ENCODE measurements at regions not wholly inside any gene's neighbourhood (a gene's known extent, or its start where the extent isn't known, plus 50 kb on each side); places are given as distances from the start of the nearest gene placed in this dataset.

GRCh38 chr1:170277985-170278384, 132.2 kb downstream of the NTMT2 start:
- 82% methylated on average over 2 of the region's 2 CpGs for WGBS
- Histone ChIP-seq H3K4me3 (no peak overlapping the region), H3K9me3 (no peaks in the 10 kb centered on the region), H3K27me3 (replicated peaks; ENCODE audit: insufficient read depth) (no peaks in the 10 kb centered on the region), H3K36me3 (no peaks in the 10 kb centered on the region), H3K27ac (no peak overlapping the region), H3K4me1 (replicated peaks) (no peaks in the 10 kb centered on the region)
- no peak for DNase-seq (ENCODE audit: low spot score)
- TF ChIP-seq POLR2A (IDR thresholded peaks at IDR 0.05), result no peak
- TF ChIP-seq POLR2AphosphoS5 (IDR thresholded peaks at IDR 0.05), result no peak
- TF ChIP-seq CTCF (IDR thresholded peaks at IDR 0.05), result no peak
- intact Hi-C loops (cut with DNase I), result no loop called here

GRCh38 chr1:170284016-170284415, 138.3 kb downstream of the NTMT2 start:
- intact Hi-C loops (cut with DNase I), result no loop called here
- DNase-seq (ENCODE audit: low spot score), result no peak

DNA sequence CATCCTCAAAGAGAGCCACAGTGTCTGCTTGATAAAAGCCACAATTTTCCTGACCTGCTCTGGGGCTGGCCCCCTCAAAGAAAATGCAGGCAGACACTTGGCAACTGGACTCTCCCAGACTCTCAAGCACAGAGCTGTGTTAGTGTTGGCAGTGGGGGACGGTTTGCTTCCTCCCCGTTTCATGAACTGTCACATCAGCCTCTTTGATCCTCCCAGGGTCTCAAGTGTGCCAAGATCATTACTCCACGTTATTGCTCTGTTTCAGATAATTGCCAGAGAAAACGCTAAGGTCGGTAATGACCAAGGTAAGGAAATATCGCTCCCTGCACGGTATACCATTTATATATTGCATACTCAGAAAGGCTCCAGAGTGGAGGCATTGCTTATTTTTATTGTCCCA, 138.8 kb downstream of the NTMT2 start:
- intact Hi-C loops (cut with DNase I), result no loop called here
- no peak for TF ChIP-seq CTCF (IDR thresholded peaks at IDR 0.05)
- no peak for TF ChIP-seq POLR2AphosphoS5 (IDR thresholded peaks at IDR 0.05)
- TF ChIP-seq POLR2A (IDR thresholded peaks at IDR 0.05), result no peak
- 13% methylated on average over 7 of the region's 7 CpGs for WGBS
- H3K9me3 ChIP-seq, result no peaks in the 10 kb centered on the region
- no peak overlapping the region for H3K27ac ChIP-seq
- DNase-seq (ENCODE audit: low spot score), result no peak
- no peaks in the 10 kb centered on the region for H3K27me3 ChIP-seq (replicated peaks; ENCODE audit: insufficient read depth)
- no peaks in the 10 kb centered on the region for H3K4me1 ChIP-seq (replicated peaks)
- H3K4me3 ChIP-seq, result no peak overlapping the region
- no peaks in the 10 kb centered on the region for H3K36me3 ChIP-seq

More at GRCh38 chr1:170284016-170284415, 138.3 kb downstream of the NTMT2 start:
- H3K36me3 ChIP-seq, result no peaks in the 10 kb centered on the region
- H3K9me3 ChIP-seq, result no peaks in the 10 kb centered on the region
- whole genome bisulfite sequencing, result 39% methylated on average over 3 of the region's 3 CpGs
- no peak for TF ChIP-seq CTCF (IDR thresholded peaks at IDR 0.05)
- no peak for TF ChIP-seq POLR2AphosphoS5 (IDR thresholded peaks at IDR 0.05)
- TF ChIP-seq POLR2A (IDR thresholded peaks at IDR 0.05), result no peak
- H3K27ac ChIP-seq, result no peak overlapping the region
- no peaks in the 10 kb centered on the region for H3K4me1 ChIP-seq (replicated peaks)
- no peak overlapping the region for H3K4me3 ChIP-seq
- no peaks in the 10 kb centered on the region for H3K27me3 ChIP-seq (replicated peaks; ENCODE audit: insufficient read depth)

- 49% methylated on average over 5 of the region's 5 CpGs for WGBS
- H3K9me3 ChIP-seq, result no peaks in the 10 kb centered on the region
Measured at GRCh38 chr1:170284951-170285350, 139.2 kb downstream of the NTMT2 start.

More at GRCh38 chr1:170284951-170285350, 139.2 kb downstream of the NTMT2 start:
- no peak for TF ChIP-seq POLR2A (IDR thresholded peaks at IDR 0.05)
- no peak for TF ChIP-seq CTCF (IDR thresholded peaks at IDR 0.05)
- no peak for TF ChIP-seq POLR2AphosphoS5 (IDR thresholded peaks at IDR 0.05)
- intact Hi-C loops (cut with DNase I), result no loop called here
- no peaks in the 10 kb centered on the region for H3K27me3 ChIP-seq (replicated peaks; ENCODE audit: insufficient read depth)
- H3K4me1 ChIP-seq (replicated peaks), result no peaks in the 10 kb centered on the region
- no peaks in the 10 kb centered on the region for H3K36me3 ChIP-seq
- DNase-seq (ENCODE audit: low spot score), result no peak
- H3K27ac ChIP-seq, result no peak overlapping the region
- no peak overlapping the region for H3K4me3 ChIP-seq
